RWPE2 (cell line): ENCODE measurements at regions not wholly inside any gene's neighbourhood (a gene's known extent, or its start where the extent isn't known, plus 50 kb on each side); places are given as distances from the start of the nearest gene placed in this dataset.

ENCODE experiments used
- ATAC-seq: fragments of 200-7000 bp; cut with Tn5 transposase; 3 replicates; pipeline ENCODE4 v1.9.1; 2021; ENCODE audit warnings: low read depth
- DNase-seq: peaks from one replicate; pipeline ENCODE4 v3.0.0-alpha.2; 2020; ENCODE audit warnings: low spot score
- H3K27ac ChIP-seq: fragments of 450-650 bp; 2 replicates; pipeline ENCODE4 v1.5.1; 2017; ENCODE audit warnings: mild to moderate bottlenecking; ENCODE audit not compliant: poor library complexity, severe bottlenecking
- H3K27me3 ChIP-seq: fragments of 250-450 bp; sonication (Bioruptor Pico); 2 replicates; pipeline ENCODE4 v1.5.1; 2021; ENCODE audit warnings: mild to moderate bottlenecking, moderate library complexity; ENCODE audit not compliant: insufficient read depth, poor library complexity, severe bottlenecking
- H3K36me3 ChIP-seq: fragments of 250-450 bp; sonication (Bioruptor Pico); 2 replicates; pipeline ENCODE4 v1.5.1; 2020; ENCODE audit warnings: low read depth, mild to moderate bottlenecking, moderate library complexity
- H3K4me1 ChIP-seq: fragments of 250-450 bp; sonication (Bioruptor Pico); 2 replicates; pipeline ENCODE4 v1.5.1; 2021; ENCODE audit warnings: mild to moderate bottlenecking, moderate library complexity; ENCODE audit not compliant: insufficient read depth, poor library complexity, severe bottlenecking
- H3K4me3 ChIP-seq: fragments of 250-450 bp; sonication (Bioruptor Pico); 2 replicates; pipeline ENCODE4 v1.5.1; 2021; ENCODE audit warnings: mild to moderate bottlenecking, moderate library complexity; ENCODE audit not compliant: severe bottlenecking
- H3K9me3 ChIP-seq: fragments of 250-450 bp; sonication (Bioruptor Pico); 2 replicates; pipeline ENCODE4 v1.5.1; 2021; ENCODE audit warnings: mild to moderate bottlenecking, moderate library complexity; ENCODE audit not compliant: severe bottlenecking
- TF ChIP-seq, protein P1 (sequence below): fragments of 450-650 bp; IDR thresholded peaks from one replicate; pipeline ENCODE4 v1.5.1; 2017; ENCODE audit warnings: mild to moderate bottlenecking, moderate library complexity; ENCODE audit not compliant: poor library complexity, severe bottlenecking

- TF ChIP-seq, protein P1, sequence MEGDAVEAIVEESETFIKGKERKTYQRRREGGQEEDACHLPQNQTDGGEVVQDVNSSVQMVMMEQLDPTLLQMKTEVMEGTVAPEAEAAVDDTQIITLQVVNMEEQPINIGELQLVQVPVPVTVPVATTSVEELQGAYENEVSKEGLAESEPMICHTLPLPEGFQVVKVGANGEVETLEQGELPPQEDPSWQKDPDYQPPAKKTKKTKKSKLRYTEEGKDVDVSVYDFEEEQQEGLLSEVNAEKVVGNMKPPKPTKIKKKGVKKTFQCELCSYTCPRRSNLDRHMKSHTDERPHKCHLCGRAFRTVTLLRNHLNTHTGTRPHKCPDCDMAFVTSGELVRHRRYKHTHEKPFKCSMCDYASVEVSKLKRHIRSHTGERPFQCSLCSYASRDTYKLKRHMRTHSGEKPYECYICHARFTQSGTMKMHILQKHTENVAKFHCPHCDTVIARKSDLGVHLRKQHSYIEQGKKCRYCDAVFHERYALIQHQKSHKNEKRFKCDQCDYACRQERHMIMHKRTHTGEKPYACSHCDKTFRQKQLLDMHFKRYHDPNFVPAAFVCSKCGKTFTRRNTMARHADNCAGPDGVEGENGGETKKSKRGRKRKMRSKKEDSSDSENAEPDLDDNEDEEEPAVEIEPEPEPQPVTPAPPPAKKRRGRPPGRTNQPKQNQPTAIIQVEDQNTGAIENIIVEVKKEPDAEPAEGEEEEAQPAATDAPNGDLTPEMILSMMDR: no peak
- no peaks in the 10 kb centered on the region for H3K36me3 ChIP-seq
- no peak overlapping the region for H3K4me3 ChIP-seq
- DNase-seq: no peak
- H3K27me3 ChIP-seq: no peaks in the 10 kb centered on the region
- no peak for ATAC-seq
- H3K4me1 ChIP-seq: peaks cover 5% of the 10 kb centered on the region
- no peak overlapping the region for H3K27ac ChIP-seq
- no peaks in the 10 kb centered on the region for H3K9me3 ChIP-seq
Measured at GRCh38 chr2:120602251-120602650, 133.4 kb upstream of the GLI2 start.

DNA sequence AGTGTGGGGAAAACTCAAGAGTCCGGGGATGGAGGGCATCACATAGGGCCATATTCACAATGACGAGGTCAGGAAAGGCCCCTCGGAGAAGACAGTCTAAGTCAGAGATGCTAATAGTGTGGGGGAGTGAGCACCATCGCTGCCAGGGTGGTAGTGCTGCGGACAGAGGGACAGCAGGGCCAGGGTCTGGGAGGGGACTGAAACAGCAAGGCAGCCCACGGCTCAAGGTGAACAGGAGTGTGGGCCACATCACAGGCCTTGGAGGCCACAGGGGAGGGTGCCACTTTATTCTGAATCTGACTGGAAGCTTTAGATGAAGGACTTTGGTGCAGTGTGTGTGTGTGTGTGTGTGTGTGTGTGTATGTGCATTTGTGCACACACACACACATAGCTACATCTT, 130.9 kb upstream of the GLI2 start:
- TF ChIP-seq, protein P1: no peak
- ATAC-seq (no peak), DNase-seq (no peak)
- H3K4me3 ChIP-seq: no peak overlapping the region
- H3K27me3 ChIP-seq: no peaks in the 10 kb centered on the region
- H3K36me3 ChIP-seq: no peaks in the 10 kb centered on the region
- H3K4me1 ChIP-seq: peaks cover 5% of the 10 kb centered on the region
- H3K27ac ChIP-seq: no peak overlapping the region
- H3K9me3 ChIP-seq: no peaks in the 10 kb centered on the region

- H3K27me3 ChIP-seq: no peaks in the 10 kb centered on the region
- no peak overlapping the region for H3K4me3 ChIP-seq
- H3K4me1 ChIP-seq: peaks cover 5% of the 10 kb centered on the region
- no peaks in the 10 kb centered on the region for H3K9me3 ChIP-seq
- TF ChIP-seq, protein P1: no peak
- no peak overlapping the region for H3K27ac ChIP-seq
- ATAC-seq: no peak
- no peaks in the 10 kb centered on the region for H3K36me3 ChIP-seq
- no peak for DNase-seq
Measured at GRCh38 chr2:120605231-120605935, 130.3 kb upstream of the GLI2 start.

GRCh38 chr2:120606280-120606679, 129.4 kb upstream of the GLI2 start:
- H3K9me3 ChIP-seq: no peaks in the 10 kb centered on the region
- H3K36me3 ChIP-seq: no peaks in the 10 kb centered on the region
- ATAC-seq (no peak), DNase-seq (no peak)
- TF ChIP-seq, protein P1: no peak
- no peaks in the 10 kb centered on the region for H3K27me3 ChIP-seq
- no peak overlapping the region for H3K4me3 ChIP-seq
- H3K4me1 ChIP-seq: peaks cover 5% of the 10 kb centered on the region
- no peak overlapping the region for H3K27ac ChIP-seq

- Histone ChIP-seq H3K9me3 (no peaks in the 10 kb centered on the region), H3K4me3 (no peak overlapping the region), H3K27me3 (no peaks in the 10 kb centered on the region), H3K4me1 (peaks cover 5% of the 10 kb centered on the region), H3K36me3 (no peaks in the 10 kb centered on the region), H3K27ac (no peak overlapping the region)
- TF ChIP-seq, protein P1: no peak
- ATAC-seq (no peak), DNase-seq (no peak)
Measured at GRCh38 chr2:120606931-120607330, 128.7 kb upstream of the GLI2 start.
